ENCODE measurements at regions not wholly inside any gene's neighbourhood (a gene's known extent, or its start where the extent isn't known, plus 50 kb on each side); places are given as distances from the start of the nearest gene placed in this dataset.

- no peak overlapping the region for H3K4me3 Mint-ChIP-seq
- H3K4me1 Mint-ChIP-seq, result peaks cover 24% of the 10 kb centered on the region
- DNase-seq, result no peak
- H3K9me3 Mint-ChIP-seq, result no peaks in the 10 kb centered on the region
- H3K4me3 ChIP-seq (ENCODE audit: low read length), result no peak overlapping the region
- no peaks in the 10 kb centered on the region for H3K36me3 Mint-ChIP-seq (ENCODE audit: low read depth)
- no peak overlapping the region for H3K27ac ChIP-seq (ENCODE audit: low read depth, low read length)
- peaks cover 14% of the 10 kb centered on the region for H3K4me1 ChIP-seq (ENCODE audit: control insufficient read depth, insufficient read depth, low read length)
- H3K27ac Mint-ChIP-seq, result no peak overlapping the region
- TF ChIP-seq, protein P1, sequence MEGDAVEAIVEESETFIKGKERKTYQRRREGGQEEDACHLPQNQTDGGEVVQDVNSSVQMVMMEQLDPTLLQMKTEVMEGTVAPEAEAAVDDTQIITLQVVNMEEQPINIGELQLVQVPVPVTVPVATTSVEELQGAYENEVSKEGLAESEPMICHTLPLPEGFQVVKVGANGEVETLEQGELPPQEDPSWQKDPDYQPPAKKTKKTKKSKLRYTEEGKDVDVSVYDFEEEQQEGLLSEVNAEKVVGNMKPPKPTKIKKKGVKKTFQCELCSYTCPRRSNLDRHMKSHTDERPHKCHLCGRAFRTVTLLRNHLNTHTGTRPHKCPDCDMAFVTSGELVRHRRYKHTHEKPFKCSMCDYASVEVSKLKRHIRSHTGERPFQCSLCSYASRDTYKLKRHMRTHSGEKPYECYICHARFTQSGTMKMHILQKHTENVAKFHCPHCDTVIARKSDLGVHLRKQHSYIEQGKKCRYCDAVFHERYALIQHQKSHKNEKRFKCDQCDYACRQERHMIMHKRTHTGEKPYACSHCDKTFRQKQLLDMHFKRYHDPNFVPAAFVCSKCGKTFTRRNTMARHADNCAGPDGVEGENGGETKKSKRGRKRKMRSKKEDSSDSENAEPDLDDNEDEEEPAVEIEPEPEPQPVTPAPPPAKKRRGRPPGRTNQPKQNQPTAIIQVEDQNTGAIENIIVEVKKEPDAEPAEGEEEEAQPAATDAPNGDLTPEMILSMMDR (conservative IDR thresholded peaks at IDR 0.05), result no peak
- H3K27me3 Mint-ChIP-seq (ENCODE audit: insufficient read depth), result no peaks in the 10 kb centered on the region
- no peaks in the 10 kb centered on the region for H3K9me3 ChIP-seq (ENCODE audit: control insufficient read depth, low read length)
- no peak overlapping the region for H3K9ac ChIP-seq (ENCODE audit: extremely low read depth, low read length, poor library complexity, severe bottlenecking)
- 50 to 91% methylated on average over 1 to 2 of the region's 2 CpGs for WGBS, 2 experiments (ENCODE audit: insufficient coverage in 1 of 2, insufficient read length in 1 of 2)
- no peaks in the 10 kb centered on the region for H3K36me3 ChIP-seq (ENCODE audit: control insufficient read depth, insufficient read depth, low read length)
- no peaks in the 10 kb centered on the region for H3K27me3 ChIP-seq (ENCODE audit: control insufficient read depth, insufficient read depth, low read length, poor library complexity, severe bottlenecking)
These were observed 101.2 kb downstream of the PCSK1 start for GRCh38 chr5:96331681-96332361.

- H3K9me3 ChIP-seq (ENCODE audit: control insufficient read depth, low read length), result no peaks in the 10 kb centered on the region
- no peak overlapping the region for H3K27ac ChIP-seq (ENCODE audit: low read depth, low read length)
- H3K9me3 Mint-ChIP-seq, result no peaks in the 10 kb centered on the region
- no peak for DNase-seq
- no peaks in the 10 kb centered on the region for H3K36me3 ChIP-seq (ENCODE audit: control insufficient read depth, insufficient read depth, low read length)
- no peaks in the 10 kb centered on the region for H3K27me3 ChIP-seq (ENCODE audit: control insufficient read depth, insufficient read depth, low read length, poor library complexity, severe bottlenecking)
- no peak overlapping the region for H3K27ac Mint-ChIP-seq
- no peak overlapping the region for H3K4me3 Mint-ChIP-seq
- H3K4me1 Mint-ChIP-seq, result peaks cover 24% of the 10 kb centered on the region
- no peaks in the 10 kb centered on the region for H3K36me3 Mint-ChIP-seq (ENCODE audit: low read depth)
- peaks cover 14% of the 10 kb centered on the region for H3K4me1 ChIP-seq (ENCODE audit: control insufficient read depth, insufficient read depth, low read length)
- TF ChIP-seq, protein P1 (conservative IDR thresholded peaks at IDR 0.05), result no peak
- H3K4me3 ChIP-seq (ENCODE audit: low read length), result no peak overlapping the region
- no peak overlapping the region for H3K9ac ChIP-seq (ENCODE audit: extremely low read depth, low read length, poor library complexity, severe bottlenecking)
- 95% methylated on average over 3 of the region's 3 CpGs; no CpG with 5 or more reads in 1 of the 2 experiments for WGBS, 2 experiments (ENCODE audit: insufficient coverage in 1 of 2, insufficient read length in 1 of 2)
- H3K27me3 Mint-ChIP-seq (ENCODE audit: insufficient read depth), result no peaks in the 10 kb centered on the region
These were observed 101.8 kb downstream of the PCSK1 start for GRCh38 chr5:96331210-96331609.

GRCh38 chr5:96330530-96331140 lies 102.4 kb downstream of the PCSK1 start:
- H3K36me3 Mint-ChIP-seq (ENCODE audit: low read depth), result no peaks in the 10 kb centered on the region
- no peaks in the 10 kb centered on the region for H3K9me3 ChIP-seq (ENCODE audit: control insufficient read depth, low read length)
- DNase-seq, result no peak
- no peak overlapping the region for H3K4me3 ChIP-seq (ENCODE audit: low read length)
- H3K27ac Mint-ChIP-seq, result no peak overlapping the region
- H3K27ac ChIP-seq (ENCODE audit: low read depth, low read length), result no peak overlapping the region
- no peak overlapping the region for H3K9ac ChIP-seq (ENCODE audit: extremely low read depth, low read length, poor library complexity, severe bottlenecking)
- no peaks in the 10 kb centered on the region for H3K9me3 Mint-ChIP-seq
- 96 to 100% methylated on average over 2 to 4 of the region's 4 CpGs for WGBS, 2 experiments (ENCODE audit: insufficient coverage in 1 of 2, insufficient read length in 1 of 2)
- no peaks in the 10 kb centered on the region for H3K27me3 Mint-ChIP-seq (ENCODE audit: insufficient read depth)
- H3K27me3 ChIP-seq (ENCODE audit: control insufficient read depth, insufficient read depth, low read length, poor library complexity, severe bottlenecking), result no peaks in the 10 kb centered on the region
- no peaks in the 10 kb centered on the region for H3K36me3 ChIP-seq (ENCODE audit: control insufficient read depth, insufficient read depth, low read length)
- peaks cover 14% of the 10 kb centered on the region for H3K4me1 ChIP-seq (ENCODE audit: control insufficient read depth, insufficient read depth, low read length)
- TF ChIP-seq, protein P1 (conservative IDR thresholded peaks at IDR 0.05), result no peak
- H3K4me3 Mint-ChIP-seq, result no peak overlapping the region
- H3K4me1 Mint-ChIP-seq, result peaks cover 24% of the 10 kb centered on the region
